MM.1S (cell line): ENCODE measurements at regions not wholly inside any gene's neighbourhood (a gene's known extent, or its start where the extent isn't known, plus 50 kb on each side); places are given as distances from the start of the nearest gene placed in this dataset.

Experiments used
- DNase-seq: peaks from one replicate; pipeline ENCODE4 v3.0.0-alpha.2; 2015
- H2AFZ ChIP-seq: fragments of 300-600 bp; sonication (generic); 2 replicates; pipeline ENCODE4 v1.6.0; 2016; ENCODE audit warnings: antibody characterized with exemption, low read length
- H3F3A ChIP-seq: fragments of 300-600 bp; sonication (generic); 2 replicates; pipeline ENCODE4 v1.6.1; 2016; ENCODE audit warnings: mild to moderate bottlenecking, antibody characterized with exemption, low read length, moderate library complexity, mixed read lengths; ENCODE audit not compliant: insufficient read depth
- H3K27ac ChIP-seq: fragments of 300-600 bp; sonication (generic); 2 replicates; pipeline ENCODE4 v1.5.1; 2016; ENCODE audit warnings: mild to moderate bottlenecking, low read length
- H3K27me3 ChIP-seq: fragments of 300-600 bp; sonication (generic); replicated peaks from 2 replicates; pipeline ENCODE4 v1.6.0; 2016; ENCODE audit warnings: low read length; ENCODE audit not compliant: insufficient read depth
- H3K36me3 ChIP-seq: fragments of 300-600 bp; sonication (generic); replicated peaks from 2 replicates; pipeline ENCODE4 v1.6.1; 2016; ENCODE audit warnings: mild to moderate bottlenecking, low read length, mixed read lengths; ENCODE audit not compliant: insufficient read depth
- H3K4me1 ChIP-seq: fragments of 300-600 bp; sonication (generic); 2 replicates; pipeline ENCODE4 v1.6.1; 2016; ENCODE audit warnings: low read length, mixed read lengths
- H3K4me2 ChIP-seq: fragments of 300-600 bp; sonication (generic); 2 replicates; pipeline ENCODE4 v1.6.0; 2016; ENCODE audit warnings: low read depth, low read length
- H3K4me3 ChIP-seq: fragments of 300-600 bp; sonication (generic); 2 replicates; pipeline ENCODE4 v1.5.1; 2016; ENCODE audit warnings: low read length, mixed read lengths
- H3K79me2 ChIP-seq: fragments of 300-600 bp; sonication (generic); 2 replicates; pipeline ENCODE4 v1.6.1; 2016; ENCODE audit warnings: mixed run types, low read length, mixed read lengths
- H3K9ac ChIP-seq: fragments of 300-600 bp; sonication (generic); 2 replicates; pipeline ENCODE4 v1.6.1; 2016; ENCODE audit warnings: low read length, mixed read lengths
- H3K9me2 ChIP-seq: fragments of 300-600 bp; sonication (generic); replicated peaks from 2 replicates; pipeline ENCODE4 v1.6.1; 2016; ENCODE audit warnings: mild to moderate bottlenecking, low read length, mixed read lengths; ENCODE audit not compliant: insufficient read depth
- H3K9me3 ChIP-seq: fragments of 300-600 bp; sonication (generic); replicated peaks from 2 replicates; pipeline ENCODE4 v1.6.1; 2016; ENCODE audit warnings: mild to moderate bottlenecking, low read length, mixed read lengths; ENCODE audit not compliant: insufficient read depth
- H4K20me1 ChIP-seq: fragments of 300-600 bp; sonication (generic); 2 replicates; pipeline ENCODE4 v1.6.1; 2016; ENCODE audit warnings: mild to moderate bottlenecking, low read length, moderate library complexity, mixed read lengths; ENCODE audit not compliant: insufficient read depth
- CTCF ChIP-seq: fragments of 300-600 bp; sonication (generic); IDR thresholded peaks from 2 replicates; pipeline ENCODE4 v1.5.1; 2016; ENCODE audit warnings: antibody characterized with exemption, low read length, mixed read lengths
- EZH2 ChIP-seq: fragments of 300-600 bp; sonication (generic); optimal IDR thresholded peaks from 2 replicates; pipeline ENCODE3; 2017; ENCODE audit warnings: low read depth, mild to moderate bottlenecking, antibody characterized with exemption, low read length, mixed read lengths
- EZH2phosphoT487 ChIP-seq: fragments of 300-600 bp; sonication (generic); IDR thresholded peaks from 2 replicates; pipeline ENCODE4 v1.6.1; 2018; ENCODE audit warnings: antibody characterized with exemption, low read length

- Histone ChIP-seq H3K4me2 (no peak overlapping the region), H3K9me2 (no peaks in the 10 kb centered on the region), H3K27me3 (no peaks in the 10 kb centered on the region), H3K9me3 (no peaks in the 10 kb centered on the region), H3K9ac (no peak overlapping the region), H3K36me3 (no peaks in the 10 kb centered on the region), H2AFZ (no peak overlapping the region), H3F3A (no peaks in the 10 kb centered on the region), H4K20me1 (no peaks in the 10 kb centered on the region), H3K79me2 (no peaks in the 10 kb centered on the region), H3K27ac (no peak overlapping the region), H3K4me3 (no peak overlapping the region), H3K4me1 (peaks cover 5% of the 10 kb centered on the region; the same call in 1 of the 2 replicates)
- no peak for TF ChIP-seq EZH2
- no peak for TF ChIP-seq EZH2phosphoT487
- no peak for TF ChIP-seq CTCF
- DNase-seq = no peak
Observed at GRCh38 chr6:118740372-118740771, 89.0 kb upstream of the CEP85L start.

- H3K4me2 ChIP-seq = no peak overlapping the region
- DNase-seq = no peak
Observed at GRCh38 chr6:118739696-118740353, 88.4 kb upstream of the CEP85L start.

DNA sequence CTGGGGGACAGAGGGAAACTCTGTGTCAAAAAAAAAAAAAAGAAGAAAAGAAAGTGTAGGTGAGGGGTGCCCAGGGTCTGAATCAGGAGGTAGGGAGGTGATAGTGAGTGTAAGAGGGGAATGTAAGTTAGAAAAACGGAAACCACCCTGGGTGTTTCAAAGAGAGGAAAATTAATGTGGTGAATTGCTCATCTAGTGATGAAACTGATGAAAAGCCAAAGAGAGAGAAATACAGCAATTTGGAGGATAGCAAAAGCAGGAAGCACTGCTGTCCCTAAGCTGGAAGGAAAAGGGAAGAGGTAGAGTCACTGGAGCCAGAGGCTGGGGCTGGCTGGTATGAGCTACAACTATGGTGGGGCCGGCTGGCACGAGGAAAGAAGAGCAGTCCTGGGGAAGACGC is 85.0 kb upstream of the CEP85L start:
- Histone ChIP-seq H3K4me1 (no peaks in the 10 kb centered on the region), H3K79me2 (no peaks in the 10 kb centered on the region), H3K9ac (no peak overlapping the region), H3K9me3 (no peaks in the 10 kb centered on the region), H2AFZ (no peak overlapping the region), H3F3A (no peaks in the 10 kb centered on the region), H4K20me1 (no peaks in the 10 kb centered on the region), H3K4me2 (no peak overlapping the region), H3K9me2 (no peaks in the 10 kb centered on the region), H3K36me3 (no peaks in the 10 kb centered on the region), H3K27me3 (no peaks in the 10 kb centered on the region), H3K4me3 (no peak overlapping the region), H3K27ac (no peak overlapping the region)
- TF ChIP-seq EZH2 (no peak), EZH2phosphoT487 (no peak), CTCF (no peak)
- no peak for DNase-seq

More at GRCh38 chr6:118739696-118740353, 88.4 kb upstream of the CEP85L start:
- no peaks in the 10 kb centered on the region for H3K79me2 ChIP-seq
- H2AFZ ChIP-seq = no peak overlapping the region
- H3K27ac ChIP-seq = no peak overlapping the region
- TF ChIP-seq CTCF (no peak), EZH2 (no peak), EZH2phosphoT487 (no peak)
- H3F3A ChIP-seq = no peaks in the 10 kb centered on the region
- H3K4me1 ChIP-seq = peaks cover 5% of the 10 kb centered on the region; the same call in 1 of the 2 replicates
- H3K9me3 ChIP-seq = no peaks in the 10 kb centered on the region
- no peaks in the 10 kb centered on the region for H3K9me2 ChIP-seq
- H3K36me3 ChIP-seq = no peaks in the 10 kb centered on the region
- H4K20me1 ChIP-seq = no peaks in the 10 kb centered on the region
- no peak overlapping the region for H3K9ac ChIP-seq
- no peak overlapping the region for H3K4me3 ChIP-seq
- no peaks in the 10 kb centered on the region for H3K27me3 ChIP-seq
